ENCODE measurements at regions not wholly inside any gene's neighbourhood (a gene's known extent, or its start where the extent isn't known, plus 50 kb on each side); places are given as distances from the start of the nearest gene placed in this dataset.

DNA sequence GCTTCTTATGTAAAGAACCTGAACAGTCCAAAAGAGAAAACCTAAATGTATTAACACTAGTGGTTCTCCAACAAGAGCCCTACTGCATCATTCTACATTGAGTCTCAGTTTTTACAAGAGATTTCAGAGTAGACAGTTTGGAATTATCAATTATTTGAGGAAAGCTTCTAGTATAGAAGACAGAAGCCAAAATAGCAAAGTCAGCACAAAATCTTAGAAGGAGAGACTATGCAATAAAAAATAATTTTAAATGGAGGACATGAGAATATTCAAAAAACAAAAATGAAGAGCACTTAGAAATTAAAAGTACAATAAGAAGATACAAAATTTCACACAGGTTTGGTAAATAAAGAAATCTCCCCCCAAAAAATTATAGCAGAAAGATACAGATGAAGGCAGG is 406.3 kb upstream of the USP15 start:
- Histone ChIP-seq H3K27me3 (ENCODE audit: insufficient read depth, low read depth) (no peaks in the 10 kb centered on the region), H3K79me2 (ENCODE audit: insufficient read depth, low read depth) (no peaks in the 10 kb centered on the region), H3K4me2 (no peak overlapping the region), H3K4me1 (ENCODE audit: low read depth, poor library complexity, severe bottlenecking) (no peaks in the 10 kb centered on the region), H3K36me3 (ENCODE audit: insufficient read depth) (no peaks in the 10 kb centered on the region; the same call in 1 of the 2 replicates), H3K9ac (no peak overlapping the region), H3K27ac (no peak overlapping the region), H4K20me1 (ENCODE audit: insufficient read depth) (no peaks in the 10 kb centered on the region), H2AFZ (ENCODE audit: low read depth) (no peak overlapping the region), H3K4me3 (IDR thresholded peaks at IDR 0.05; ENCODE audit: insufficient read depth, low read depth, low read length) (no peak overlapping the region)
- TF ChIP-seq, protein P1, sequence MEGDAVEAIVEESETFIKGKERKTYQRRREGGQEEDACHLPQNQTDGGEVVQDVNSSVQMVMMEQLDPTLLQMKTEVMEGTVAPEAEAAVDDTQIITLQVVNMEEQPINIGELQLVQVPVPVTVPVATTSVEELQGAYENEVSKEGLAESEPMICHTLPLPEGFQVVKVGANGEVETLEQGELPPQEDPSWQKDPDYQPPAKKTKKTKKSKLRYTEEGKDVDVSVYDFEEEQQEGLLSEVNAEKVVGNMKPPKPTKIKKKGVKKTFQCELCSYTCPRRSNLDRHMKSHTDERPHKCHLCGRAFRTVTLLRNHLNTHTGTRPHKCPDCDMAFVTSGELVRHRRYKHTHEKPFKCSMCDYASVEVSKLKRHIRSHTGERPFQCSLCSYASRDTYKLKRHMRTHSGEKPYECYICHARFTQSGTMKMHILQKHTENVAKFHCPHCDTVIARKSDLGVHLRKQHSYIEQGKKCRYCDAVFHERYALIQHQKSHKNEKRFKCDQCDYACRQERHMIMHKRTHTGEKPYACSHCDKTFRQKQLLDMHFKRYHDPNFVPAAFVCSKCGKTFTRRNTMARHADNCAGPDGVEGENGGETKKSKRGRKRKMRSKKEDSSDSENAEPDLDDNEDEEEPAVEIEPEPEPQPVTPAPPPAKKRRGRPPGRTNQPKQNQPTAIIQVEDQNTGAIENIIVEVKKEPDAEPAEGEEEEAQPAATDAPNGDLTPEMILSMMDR (conservative IDR thresholded peaks at IDR 0.05; ENCODE audit: low read depth, low read length): no peak

DNA sequence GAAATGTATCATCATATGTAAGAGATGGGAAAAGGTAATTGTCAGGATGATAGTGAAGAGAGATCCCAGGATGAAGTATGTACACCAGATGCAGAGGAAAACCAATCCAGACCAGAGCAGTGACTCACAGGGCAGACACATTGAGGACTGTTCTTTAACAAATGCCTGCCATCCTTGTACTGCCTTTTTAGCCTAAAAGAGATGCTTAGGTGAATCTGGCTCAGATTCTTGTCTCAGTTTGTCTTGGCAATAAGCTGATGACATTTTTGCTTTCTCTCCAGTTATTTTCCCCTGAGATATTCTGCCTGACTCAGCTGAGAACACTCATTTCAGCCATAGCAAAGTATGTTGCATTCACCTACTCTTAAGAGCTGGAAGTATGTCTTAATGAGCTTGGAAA is 405.3 kb upstream of the USP15 start:
- Histone ChIP-seq H4K20me1 (ENCODE audit: insufficient read depth) (no peaks in the 10 kb centered on the region), H3K4me1 (ENCODE audit: low read depth, poor library complexity, severe bottlenecking) (no peaks in the 10 kb centered on the region), H2AFZ (ENCODE audit: low read depth) (no peak overlapping the region), H3K79me2 (ENCODE audit: insufficient read depth, low read depth) (no peaks in the 10 kb centered on the region), H3K27me3 (ENCODE audit: insufficient read depth, low read depth) (no peaks in the 10 kb centered on the region), H3K36me3 (ENCODE audit: insufficient read depth) (no peaks in the 10 kb centered on the region; the same call in 1 of the 2 replicates), H3K9ac (no peak overlapping the region), H3K4me3 (IDR thresholded peaks at IDR 0.05; ENCODE audit: insufficient read depth, low read depth, low read length) (no peak overlapping the region), H3K4me2 (no peak overlapping the region), H3K27ac (no peak overlapping the region)
- TF ChIP-seq, protein P1 (conservative IDR thresholded peaks at IDR 0.05; ENCODE audit: low read depth, low read length): no peak

DNA sequence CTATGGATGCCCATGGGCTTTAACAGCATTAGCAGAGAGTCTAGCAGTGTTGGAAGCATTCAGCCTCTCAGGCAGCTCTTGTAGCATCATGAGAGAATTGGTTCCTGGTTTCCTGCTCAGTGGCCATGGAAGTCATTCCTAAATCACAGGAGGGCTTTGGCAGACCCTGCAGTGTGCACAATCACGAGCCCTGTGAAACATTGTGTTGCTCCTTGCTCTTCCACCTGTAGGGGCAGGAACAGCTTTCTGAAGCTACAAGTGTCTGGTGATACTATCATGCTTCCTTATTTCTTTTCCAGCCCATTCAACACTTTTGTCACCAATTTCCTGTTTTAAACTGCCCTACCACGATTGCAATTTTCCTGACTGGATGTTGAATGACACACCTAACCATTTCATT is 402.2 kb upstream of the USP15 start:
- Histone ChIP-seq H3K36me3 (ENCODE audit: insufficient read depth) (no peaks in the 10 kb centered on the region; the same call in 1 of the 2 replicates), H2AFZ (ENCODE audit: low read depth) (no peak overlapping the region), H3K9ac (no peak overlapping the region), H3K27ac (no peak overlapping the region), H3K4me1 (ENCODE audit: low read depth, poor library complexity, severe bottlenecking) (no peaks in the 10 kb centered on the region), H3K79me2 (ENCODE audit: insufficient read depth, low read depth) (no peaks in the 10 kb centered on the region), H4K20me1 (ENCODE audit: insufficient read depth) (no peaks in the 10 kb centered on the region), H3K4me3 (IDR thresholded peaks at IDR 0.05; ENCODE audit: insufficient read depth, low read depth, low read length) (no peak overlapping the region), H3K4me2 (no peak overlapping the region), H3K27me3 (ENCODE audit: insufficient read depth, low read depth) (no peaks in the 10 kb centered on the region)
- TF ChIP-seq, protein P1 (conservative IDR thresholded peaks at IDR 0.05; ENCODE audit: low read depth, low read length): no peak

DNA sequence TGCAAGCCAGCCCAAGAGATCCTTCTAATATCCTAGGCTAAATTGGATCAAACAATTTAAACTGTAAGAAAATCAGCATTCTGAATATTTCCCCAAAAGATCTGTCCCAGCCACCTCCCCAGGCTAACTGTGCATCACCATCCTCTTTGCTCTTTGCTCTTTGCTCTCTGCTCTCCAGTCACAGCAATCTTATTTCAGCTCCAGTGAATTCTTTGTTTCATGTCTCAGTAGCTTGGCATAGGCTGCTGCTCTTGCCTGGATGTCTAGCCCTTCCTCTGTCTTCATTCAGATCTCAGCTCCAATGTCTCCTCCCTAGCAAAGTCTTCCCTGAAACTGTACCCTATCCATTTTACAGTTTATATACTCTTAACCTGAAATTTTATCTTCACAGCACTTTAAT is 399.8 kb upstream of the USP15 start:
- H3K79me2 ChIP-seq (ENCODE audit: insufficient read depth, low read depth): no peaks in the 10 kb centered on the region
- H3K27me3 ChIP-seq (ENCODE audit: insufficient read depth, low read depth): no peaks in the 10 kb centered on the region
- no peak overlapping the region for H3K9ac ChIP-seq
- H3K4me3 ChIP-seq (IDR thresholded peaks at IDR 0.05; ENCODE audit: insufficient read depth, low read depth, low read length): no peak overlapping the region
- no peaks in the 10 kb centered on the region; the same call in 1 of the 2 replicates for H3K36me3 ChIP-seq (ENCODE audit: insufficient read depth)
- H3K27ac ChIP-seq: no peak overlapping the region
- no peak overlapping the region for H3K4me2 ChIP-seq
- no peaks in the 10 kb centered on the region for H3K4me1 ChIP-seq (ENCODE audit: low read depth, poor library complexity, severe bottlenecking)
- TF ChIP-seq, protein P1 (conservative IDR thresholded peaks at IDR 0.05; ENCODE audit: low read depth, low read length): no peak
- no peak overlapping the region for H2AFZ ChIP-seq (ENCODE audit: low read depth)
- H4K20me1 ChIP-seq (ENCODE audit: insufficient read depth): no peaks in the 10 kb centered on the region
